GM21825 (cell line): ENCODE measurements at regions not wholly inside any gene's neighbourhood (a gene's known extent, or its start where the extent isn't known, plus 50 kb on each side); places are given as distances from the start of the nearest gene placed in this dataset.
"Not testable (repeated sequence)": the region's sequence is repeated elsewhere in the genome, so short reads cannot be mapped to it uniquely, and the experiment has no call there.

Experiments
- ATAC-seq: cut with Tn5 transposase; IDR thresholded peaks from one replicate; pipeline ENCODE4 v1.9.1; 2021; ENCODE audit warnings: mild to moderate bottlenecking, moderate library complexity; ENCODE audit not compliant: unreplicated experiment

DNA sequence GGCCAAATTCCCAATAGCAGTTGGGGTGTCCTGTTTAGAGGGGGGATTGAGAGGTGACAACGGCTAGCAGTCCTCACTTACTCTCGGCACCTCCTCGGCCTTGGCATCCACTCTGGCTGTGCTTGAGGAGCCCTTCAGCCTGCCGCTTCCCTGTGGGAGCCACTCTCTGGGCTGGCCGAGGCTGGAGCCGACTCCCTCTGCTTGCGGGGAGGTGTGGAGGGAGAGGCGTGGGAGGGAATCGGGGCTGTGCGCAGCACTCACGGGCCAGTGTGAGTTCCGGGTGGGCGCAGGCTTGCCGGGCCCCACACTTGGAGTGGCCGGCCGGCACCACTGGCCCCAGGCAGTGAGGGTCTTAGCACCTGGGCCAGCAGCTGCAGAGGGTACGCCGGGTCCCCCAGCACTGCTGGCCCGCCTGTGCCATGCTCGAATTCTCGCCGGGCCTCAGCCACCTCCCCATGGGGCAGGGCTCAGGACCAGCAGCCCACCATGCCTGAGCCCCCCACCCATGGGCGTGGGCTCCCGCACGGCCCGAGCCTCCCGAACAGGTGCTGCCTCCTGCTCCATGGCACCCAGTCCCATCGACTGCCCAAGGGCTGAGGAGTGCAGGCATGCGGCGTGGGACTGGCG, 705.9 kb upstream of the ZNF804A start:
- ATAC-seq, result no peak

DNA sequence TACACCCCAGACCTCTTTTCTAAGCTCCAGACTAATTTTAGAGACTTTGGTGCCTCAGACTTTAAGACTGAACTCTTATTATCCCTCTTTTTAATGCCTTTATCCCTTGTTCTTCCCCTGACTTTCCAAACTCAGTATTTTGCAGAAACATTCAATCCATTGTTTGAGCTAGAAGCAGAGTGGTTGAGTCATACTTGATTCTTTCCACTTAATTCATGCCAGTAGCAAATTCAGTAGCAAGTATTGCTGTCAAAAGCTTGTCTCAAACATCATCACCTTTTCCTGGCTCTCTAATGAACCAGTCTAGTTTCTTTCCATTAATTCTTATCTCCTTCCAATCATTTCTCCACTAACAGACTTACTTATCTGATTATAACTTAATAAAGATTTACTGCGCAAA, 699.7 kb upstream of the ZNF804A start:
- ATAC-seq, result no peak

DNA sequence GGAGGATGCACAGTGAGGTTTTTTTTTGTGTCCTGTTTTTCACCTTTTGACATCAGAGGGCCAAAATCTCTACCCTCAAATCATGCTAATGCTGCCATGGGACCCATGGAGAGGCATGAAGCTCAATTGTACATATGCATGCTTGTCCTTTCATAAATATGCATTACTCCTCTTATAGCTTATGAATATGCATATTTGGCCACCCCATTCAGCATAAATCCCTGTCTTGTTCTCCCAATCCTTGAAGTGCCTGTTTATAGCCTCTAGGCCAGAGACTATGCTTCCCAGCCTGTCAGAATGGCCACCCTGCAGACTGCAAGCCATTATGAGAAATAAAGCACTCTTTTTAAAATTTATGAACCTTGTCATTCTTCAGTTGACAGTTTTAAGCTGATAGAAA, 696.4 kb upstream of the ZNF804A start:
- ATAC-seq, result no peak

DNA sequence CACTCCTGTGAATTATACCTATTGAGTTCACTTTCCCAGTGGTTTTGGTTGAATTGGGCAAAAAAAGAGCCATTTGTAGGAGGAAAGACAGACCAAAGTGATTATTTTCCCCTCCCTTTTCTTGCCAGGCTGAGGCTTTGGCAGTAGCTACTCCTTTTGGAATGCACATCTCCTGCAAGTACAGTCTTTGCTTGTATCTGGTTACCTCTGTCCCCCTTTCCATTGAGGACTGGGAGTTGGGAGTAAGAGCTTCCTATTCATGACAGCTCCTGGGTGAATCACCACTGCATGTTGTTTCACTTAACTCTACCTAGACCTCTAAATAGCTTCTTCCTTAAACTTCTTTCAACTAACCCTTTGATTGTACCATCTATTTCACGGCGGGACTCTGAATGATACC, 695.3 kb upstream of the ZNF804A start:
- ATAC-seq, result no peak

DNA sequence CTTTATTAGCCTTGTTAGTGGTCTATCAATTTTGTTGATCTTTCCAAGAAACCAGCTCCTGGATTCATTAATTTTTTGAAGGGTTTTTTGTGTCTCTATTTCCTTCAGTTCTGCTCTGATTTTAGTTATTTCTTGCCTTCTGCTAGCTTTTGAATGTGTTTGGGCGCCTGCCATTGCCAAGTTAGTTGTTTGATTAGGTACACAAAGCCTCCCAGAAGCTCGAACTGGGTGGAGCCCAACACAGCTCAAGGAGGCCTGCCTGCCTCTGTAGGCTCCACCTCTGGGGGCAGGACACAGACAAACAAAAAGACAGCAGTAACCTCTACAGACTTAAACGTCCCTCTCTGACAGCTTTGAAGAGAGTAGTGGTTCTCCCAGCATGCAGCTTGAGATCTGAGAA, 682.3 kb upstream of the ZNF804A start:
- ATAC-seq, result not testable (repeated sequence)

DNA sequence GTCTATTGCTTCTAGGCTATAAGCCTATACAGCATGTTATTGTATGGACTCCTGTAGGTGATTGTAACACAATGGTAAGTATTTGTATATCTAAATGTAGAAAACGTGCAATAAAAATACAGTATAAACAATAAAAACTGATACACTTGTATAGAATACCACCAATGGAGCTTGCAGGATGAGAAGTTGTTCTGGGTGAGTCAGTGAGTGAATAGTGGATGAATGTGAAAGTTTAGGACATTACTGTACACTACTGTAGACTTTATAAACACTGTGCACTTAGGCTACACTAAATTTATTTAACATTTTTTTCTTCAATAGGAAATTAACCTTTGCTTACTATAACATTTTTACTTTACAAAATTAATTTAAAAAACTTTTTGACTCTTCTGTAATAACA, 679.2 kb upstream of the ZNF804A start:
- no peak for ATAC-seq

DNA sequence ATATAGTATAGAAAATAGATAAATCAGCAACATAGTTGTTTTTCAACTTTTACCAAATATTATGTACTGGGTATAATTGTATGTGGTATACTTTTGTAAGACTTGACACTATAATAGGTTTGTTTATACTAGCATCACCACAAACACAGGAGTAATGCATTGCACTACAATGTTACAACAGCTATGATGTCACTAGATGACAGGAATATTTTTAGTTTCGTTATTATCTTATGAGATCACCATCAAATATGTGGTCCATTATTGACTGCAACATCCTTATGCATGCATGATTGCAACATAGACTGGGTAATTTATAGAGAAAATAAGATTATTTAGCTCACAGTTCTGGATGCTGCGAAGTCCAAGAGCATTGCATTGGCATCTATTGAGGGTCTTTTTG, 678.4 kb upstream of the ZNF804A start:
- ATAC-seq, result no peak

DNA sequence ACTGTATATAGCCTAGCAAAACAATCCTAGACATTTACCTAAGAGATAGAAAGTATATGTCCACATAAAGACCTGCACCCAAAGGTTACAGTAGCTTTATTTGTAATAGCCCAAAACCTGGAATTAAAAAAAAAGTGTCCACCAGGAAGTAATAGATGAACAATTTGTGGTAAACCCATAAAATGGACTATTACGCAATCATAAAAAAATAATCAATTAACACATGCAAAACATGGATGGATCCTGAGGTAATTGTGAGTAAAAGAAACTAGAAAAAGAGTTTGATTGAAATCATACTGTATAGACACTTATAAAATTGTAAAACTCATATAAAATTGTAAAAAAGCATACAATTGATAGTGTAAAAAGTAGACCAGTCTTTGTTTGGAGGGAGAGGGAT, 673.0 kb upstream of the ZNF804A start:
- no peak for ATAC-seq

DNA sequence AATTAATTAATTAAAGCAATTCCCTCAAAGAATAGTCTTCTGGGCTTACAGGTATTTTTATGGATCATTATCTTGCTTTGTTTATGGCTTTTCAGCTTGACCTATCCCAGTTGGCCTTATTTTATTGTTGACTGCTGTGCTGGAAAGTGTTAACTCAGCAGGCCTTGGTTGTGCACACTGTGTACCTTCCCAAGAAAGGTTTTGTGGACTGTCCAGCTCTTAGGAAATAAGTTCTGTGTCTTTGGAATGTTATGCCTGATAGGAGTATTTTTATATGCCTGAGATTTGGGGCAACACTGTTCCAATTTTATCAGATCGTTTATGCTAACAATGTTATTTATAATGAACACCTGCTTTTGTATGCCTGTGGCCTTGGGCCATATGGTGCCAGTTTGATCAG, 671.9 kb upstream of the ZNF804A start:
- no peak for ATAC-seq

DNA sequence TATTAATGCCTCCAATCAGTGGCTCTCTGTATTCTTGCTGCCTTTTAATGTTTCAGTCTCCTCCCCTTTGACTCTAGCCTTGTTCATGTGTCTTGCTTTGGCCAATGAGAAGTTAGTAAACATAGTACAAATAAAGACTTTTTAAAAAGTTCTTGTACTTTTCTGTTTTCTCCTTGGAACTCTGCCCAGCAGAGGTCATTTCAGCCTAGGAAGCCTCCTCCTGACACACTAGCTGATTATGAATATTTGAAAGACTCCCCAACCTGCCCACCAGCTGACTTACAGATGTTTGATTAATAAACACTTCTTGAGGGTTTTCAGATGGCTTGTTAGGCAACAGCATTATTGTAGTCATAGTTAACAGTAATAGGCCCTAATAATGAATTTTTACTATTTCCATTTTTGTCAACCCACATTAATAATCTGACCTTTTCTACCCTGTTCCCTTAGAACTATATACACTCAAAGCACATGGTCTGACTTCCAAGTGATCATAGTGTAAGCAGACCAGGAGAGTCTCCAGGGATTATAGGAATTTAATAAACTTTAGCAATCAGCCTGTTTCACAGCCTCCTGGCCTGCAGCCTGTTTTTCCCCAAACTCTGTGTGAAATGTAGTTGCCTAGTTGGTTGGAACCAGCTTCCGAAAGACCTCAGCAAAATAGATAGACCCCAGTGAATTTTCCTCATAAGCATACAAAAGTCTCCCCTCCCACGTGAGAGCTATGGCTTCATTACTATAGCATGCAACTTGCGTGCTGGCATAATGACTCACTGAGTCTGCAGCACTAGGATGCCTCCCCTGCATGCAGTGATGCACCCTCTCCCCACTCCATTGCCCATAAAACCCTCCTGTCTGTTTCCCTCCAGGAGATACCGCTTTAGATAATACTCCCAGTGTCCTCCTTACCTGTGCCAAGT, 670.7 kb upstream of the ZNF804A start:
- ATAC-seq, result no peak

DNA sequence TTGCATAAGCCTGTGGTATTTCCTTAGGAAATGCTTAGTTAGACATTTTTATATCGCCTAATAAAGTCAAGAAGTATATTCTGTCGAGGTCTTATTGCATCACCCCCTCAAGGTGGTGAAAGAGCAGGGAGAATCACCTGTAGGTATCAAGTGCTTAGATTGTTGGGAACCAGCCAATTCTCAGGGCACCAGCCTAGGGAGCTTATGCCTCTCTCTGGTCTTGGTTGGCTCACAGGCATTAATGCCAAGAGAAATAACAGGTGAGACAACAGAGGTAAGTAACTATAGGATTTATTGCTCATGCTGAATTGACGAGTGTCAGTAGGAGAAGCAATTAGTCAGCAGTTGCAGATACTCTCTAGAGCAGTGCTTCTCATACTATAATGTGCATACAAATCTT, 663.3 kb upstream of the ZNF804A start:
- ATAC-seq, result no peak

DNA sequence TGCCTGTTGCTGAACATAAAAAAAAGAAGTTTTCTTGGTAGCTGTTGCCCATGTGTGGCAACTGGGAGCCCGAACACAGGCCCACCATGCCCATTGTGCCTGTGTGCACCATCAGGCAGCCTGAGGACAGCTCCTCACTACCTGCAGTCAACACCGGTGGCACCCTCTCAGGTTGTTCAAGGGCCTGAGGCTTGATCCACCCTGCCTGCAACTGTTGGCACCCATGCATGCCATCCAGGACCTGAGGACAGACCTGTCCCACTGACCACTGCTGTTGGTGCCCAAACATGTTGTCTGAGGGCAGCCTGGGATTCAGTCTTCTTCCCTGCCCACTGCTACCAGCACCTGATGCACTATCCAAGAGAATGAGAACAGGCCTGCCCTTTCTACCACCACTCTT, 661.1 kb upstream of the ZNF804A start:
- ATAC-seq, result no peak

DNA sequence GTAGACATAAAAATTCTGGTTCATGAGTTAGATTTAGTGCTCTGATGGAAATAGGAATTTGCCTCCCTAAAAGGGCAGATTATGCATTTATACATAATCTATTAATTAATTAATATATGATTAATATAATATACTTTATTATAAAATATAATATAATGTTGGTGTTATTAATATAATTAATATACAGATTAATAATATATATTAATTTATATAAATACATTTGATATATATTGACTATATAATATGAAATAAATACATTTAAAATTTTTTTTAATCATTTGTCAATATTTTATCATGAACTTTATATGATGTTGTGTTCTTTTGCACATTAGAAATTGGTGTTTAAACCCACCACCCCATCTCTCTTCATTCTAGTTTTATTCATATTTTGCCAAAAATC, 652.1 kb upstream of the ZNF804A start:
- ATAC-seq, result no peak

DNA sequence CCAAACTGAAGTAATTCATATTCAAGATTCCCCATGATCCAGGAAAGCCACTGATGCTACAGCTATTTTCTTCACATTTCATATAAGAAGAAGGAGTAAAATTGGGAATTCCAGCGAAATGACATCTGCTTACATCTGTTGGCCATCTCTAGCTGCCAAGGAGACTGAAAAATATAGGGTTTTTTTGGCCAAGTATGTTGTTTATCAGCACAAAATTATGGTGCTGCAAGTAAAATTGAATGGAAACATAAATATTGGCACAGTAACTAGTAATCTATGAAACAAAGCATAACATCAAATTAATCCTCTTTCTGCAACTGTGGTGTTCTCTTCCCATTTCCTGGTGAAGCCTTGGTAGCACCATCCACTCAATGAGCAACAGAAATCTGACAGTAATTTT, 649.5 kb upstream of the ZNF804A start:
- no peak for ATAC-seq

DNA sequence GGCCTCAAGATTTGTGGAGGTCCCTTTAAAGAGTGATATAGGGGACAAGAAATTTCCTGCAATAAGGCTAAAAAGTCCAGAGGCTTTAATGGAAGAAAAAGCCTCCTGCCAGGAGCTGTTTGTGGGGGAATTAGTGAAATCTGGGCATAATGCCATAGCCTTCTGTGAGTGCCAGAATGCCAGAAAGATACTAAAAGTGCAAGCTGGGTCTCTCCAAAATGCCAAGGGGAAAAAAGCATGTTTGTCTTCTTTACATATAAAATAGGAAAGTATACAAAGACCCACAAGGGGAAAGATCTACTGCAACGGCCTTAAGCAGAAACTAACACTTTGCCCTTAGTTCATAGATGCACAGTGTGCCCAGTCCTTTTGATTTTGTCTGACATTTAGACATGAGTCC, 647.7 kb upstream of the ZNF804A start:
- no peak for ATAC-seq

DNA sequence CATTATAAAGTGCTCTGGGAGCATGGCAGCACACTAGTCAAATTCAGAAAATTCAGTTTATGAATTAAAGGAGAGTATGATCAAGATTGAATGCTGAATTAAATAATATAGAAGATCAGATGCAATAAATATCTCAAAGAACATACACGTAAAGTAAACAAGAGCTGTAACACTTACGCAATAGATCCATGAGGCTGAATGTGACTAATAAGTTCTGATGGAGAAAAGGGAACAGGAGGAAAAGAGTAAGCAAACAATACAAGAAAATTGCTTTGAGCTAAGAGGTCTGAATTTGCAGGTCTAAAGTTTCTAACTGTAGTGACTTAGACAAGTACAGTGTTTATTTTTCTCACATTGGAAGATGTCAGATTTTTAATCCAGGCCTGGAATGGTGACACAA, 646.7 kb upstream of the ZNF804A start:
- no peak for ATAC-seq

DNA sequence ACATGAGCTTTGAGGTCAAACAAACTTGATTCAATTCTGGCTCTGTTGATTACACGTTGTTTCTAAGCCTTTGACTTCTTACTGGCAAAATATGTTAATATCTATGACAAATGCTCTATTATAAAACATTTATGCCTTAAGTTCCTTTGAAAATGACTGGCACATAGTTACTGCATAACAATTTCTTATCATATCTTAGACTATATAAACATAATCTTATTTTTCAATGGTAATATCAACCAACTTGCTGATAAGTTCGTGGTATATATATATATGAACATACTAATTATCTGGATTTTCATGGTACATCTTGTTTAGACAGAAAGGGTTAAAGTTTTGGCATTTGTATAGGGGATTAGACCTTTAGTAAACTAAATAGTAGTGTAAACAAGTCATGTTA, 645.6 kb upstream of the ZNF804A start:
- no peak for ATAC-seq

DNA sequence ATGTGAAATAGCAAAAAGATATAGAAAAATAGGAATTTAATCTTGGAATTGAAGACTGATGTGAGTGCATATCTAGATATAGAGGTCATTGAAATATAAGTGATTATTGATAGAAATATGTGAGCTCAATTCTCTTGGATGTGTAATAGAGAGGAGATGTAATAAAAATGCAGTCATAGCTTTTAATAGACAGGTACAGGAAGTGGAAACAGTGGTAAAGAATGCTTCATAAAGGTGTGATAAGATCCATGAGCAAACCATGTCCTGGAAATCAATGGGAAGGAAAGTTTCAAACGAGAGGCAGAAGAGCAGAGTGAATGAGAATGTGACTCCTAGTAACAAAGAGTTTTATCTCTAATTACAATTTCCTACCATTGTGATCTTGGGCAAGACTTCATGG, 634.7 kb upstream of the ZNF804A start:
- ATAC-seq, result no peak

DNA sequence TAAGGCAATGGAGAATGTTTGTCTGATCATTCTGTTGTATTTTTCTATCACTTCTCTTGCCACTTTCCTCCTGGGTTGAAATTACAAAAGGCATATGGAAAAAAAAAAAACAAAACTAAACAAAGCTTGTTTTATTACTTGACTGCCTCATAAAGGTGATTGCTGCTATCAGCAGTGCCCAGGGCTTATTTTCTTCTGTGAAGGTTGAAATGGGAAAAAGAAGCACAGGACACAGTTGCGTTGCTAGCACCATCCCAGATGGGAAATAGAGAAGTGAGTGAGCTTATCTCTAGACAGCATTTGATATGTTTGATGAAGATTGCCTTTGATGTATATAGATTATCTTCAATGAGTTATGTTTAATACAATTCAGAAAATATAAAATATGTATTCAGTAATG, 633.8 kb upstream of the ZNF804A start:
- no peak for ATAC-seq

DNA sequence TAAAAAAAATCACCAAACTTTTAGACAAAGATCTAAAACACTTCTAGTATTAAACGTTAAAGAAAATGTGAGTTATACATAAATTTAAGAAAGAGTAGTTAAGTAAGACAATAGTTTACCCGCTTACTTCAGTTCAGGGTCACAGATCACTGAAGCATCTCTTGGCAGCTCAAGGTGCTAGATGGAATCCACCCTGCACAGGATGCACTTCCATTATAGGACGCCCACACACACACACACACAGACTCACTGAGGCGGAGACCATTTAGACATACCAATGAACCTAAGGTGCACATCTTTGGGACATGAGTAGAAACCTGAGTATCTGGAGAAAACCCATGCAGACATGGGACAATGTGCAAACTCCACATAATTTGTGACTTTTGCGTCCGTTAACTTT, 630.6 kb upstream of the ZNF804A start:
- ATAC-seq, result no peak

DNA sequence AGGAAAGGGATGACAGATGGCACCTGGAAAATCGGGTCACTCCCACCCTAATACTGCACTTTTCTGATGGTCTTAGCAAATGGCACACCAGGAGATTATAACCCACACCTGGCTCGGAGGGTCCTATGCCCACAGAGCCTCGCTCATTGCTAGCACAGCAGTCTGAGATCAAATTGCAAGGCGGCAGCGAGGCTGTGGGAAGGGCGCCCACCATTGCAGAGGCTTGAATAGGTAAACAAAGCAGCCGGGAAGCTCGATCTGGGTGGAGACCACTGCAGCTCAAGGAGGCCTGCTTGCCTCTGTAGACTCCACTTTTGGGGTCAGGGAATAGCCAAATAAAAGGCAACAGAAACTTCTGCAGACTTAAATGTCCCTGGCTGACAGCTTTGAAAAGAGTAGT, 622.7 kb upstream of the ZNF804A start:
- not testable (repeated sequence) for ATAC-seq

DNA sequence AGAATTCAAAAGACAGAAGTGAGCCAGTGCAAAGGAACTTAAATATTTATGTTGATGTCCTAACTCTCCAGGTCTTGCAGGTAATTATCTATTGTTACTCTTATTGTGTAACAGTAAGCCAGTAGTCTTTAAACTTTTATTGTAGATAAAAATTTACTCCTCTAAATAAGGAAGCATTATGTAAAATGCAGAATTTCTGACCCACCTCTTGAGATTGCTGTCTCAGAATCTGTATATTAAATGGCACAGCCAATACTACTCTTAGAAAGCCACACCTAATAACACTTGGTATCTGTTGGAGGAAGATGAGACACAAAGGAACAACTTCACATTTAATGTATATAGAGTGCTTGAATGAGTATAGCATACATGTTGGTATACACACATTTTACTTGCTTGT, 613.5 kb upstream of the ZNF804A start:
- ATAC-seq, result no peak

DNA sequence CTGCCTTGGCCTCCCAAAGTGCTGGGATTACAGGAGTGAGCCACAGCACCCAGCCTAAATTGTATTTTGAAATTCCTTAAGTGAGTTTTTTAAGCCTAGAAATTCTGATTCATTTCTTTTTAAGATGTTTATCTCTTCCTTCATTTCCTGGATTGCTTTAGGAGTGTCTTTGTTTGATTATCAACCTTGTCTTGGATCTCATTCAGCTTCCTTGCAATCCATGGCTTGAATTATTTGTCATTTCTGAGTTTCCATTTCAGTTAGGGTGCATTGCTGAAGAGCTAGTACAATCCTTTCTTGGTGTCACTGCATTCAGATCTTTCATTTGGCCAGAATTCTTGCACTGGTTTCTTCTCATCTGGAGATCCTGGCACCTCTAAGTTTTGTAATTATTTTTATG, 606.4 kb upstream of the ZNF804A start:
- no peak for ATAC-seq
